Stromal cell of bone marrow (primary cell): ENCODE measurements at regions not wholly inside any gene's neighbourhood (a gene's known extent, or its start where the extent isn't known, plus 50 kb on each side); places are given as distances from the start of the nearest gene placed in this dataset.

Source experiments
- DNase-seq: peaks from one replicate; pipeline ENCODE4 v3.0.0-alpha.2; 2012; ENCODE audit warnings: low read depth

DNA sequence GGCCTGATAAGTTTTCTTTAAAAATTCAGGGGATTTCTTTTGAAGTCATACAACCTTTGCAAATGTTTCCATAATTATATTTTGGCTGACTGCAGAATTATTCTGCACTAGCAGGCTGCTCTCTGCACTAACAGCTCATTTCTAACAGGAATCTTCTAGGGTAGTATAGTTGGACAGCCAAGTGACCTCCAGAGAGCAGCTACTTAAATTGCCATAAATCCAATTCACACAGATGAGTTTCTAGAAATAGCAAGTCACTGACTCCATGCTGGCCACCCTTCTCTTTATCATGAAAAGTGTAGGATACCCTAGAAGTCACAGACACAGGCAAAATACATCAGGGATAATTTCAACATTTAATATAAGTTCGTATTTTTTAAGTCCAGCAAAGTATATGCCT is 110.9 kb upstream of the TARS1 start:
- DNase-seq, result no peak

DNA sequence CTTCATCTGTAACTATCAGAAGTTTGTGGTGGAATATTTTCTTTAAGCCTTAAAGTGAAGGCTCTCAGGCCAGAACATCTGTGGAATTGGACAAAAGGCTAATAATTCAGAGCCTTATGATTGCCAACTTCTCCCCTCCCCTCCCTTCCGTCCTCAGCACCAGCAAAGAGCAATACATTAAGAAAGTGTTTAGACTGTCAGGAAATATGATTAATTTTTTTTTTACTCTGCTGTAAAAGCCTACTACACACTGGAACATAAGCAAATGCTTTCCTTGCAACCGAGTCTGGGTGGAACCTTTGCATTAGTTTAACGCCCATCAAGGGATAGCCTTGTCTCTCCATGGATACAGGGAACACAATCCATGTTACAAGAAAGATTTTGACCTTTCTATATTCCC is 110.3 kb upstream of the TARS1 start:
- no peak for DNase-seq

DNA sequence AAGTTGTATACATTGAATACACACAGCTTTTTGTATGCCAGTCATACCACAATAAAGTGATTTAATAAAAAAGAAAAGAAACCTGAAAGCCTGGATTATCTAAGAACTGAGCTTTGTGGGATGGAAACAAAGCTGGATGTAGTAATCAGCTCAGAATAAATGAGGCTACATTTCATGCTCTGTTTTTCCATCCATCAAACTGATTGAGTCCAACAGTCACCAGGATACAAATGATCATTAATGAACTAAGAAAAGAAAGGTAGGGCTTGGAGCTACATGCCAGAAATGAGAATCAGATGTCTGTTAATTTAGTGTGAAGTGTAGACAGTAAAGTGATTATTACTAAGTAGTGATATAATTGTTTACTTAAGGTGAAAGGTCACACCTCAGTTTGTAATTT is 109.8 kb upstream of the TARS1 start:
- DNase-seq, result no peak

DNA sequence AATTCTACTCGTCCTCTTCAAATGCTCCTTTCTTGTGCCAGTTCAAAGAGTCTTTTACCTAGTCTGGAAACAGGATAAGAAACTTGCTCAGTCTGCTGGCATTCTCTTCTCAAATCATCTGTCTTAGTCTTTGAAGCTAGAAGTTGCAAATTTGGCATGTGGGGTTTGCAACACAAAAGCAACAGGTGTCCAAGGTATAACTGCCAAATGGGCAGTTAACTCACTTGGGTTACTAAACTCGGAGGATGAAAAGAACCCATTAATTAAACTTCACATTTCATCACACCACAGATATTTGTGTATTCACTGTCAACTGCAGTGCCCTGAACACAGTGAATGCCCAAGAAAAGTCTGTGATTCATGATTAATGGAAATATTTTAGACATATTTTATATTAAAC is 108.0 kb upstream of the TARS1 start:
- no peak for DNase-seq

DNA sequence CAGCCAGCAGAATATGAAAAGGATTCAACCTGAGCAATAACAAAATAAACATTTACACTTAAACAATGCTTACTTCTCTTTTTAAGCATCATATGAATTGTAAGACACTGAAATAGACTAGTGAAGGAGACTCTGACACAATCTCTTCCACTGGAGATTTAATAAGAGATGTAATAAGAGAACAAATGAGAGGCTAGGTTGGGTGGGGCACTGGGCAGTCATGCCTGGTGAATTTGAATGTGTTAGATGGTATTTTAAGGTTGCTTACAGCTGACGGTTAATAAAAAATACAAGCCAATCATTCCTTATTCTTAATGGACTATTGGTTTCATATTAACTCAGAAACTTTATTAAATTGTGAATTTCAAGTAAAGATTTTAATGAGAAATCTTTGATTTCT is 105.9 kb upstream of the TARS1 start:
- no peak for DNase-seq

DNA sequence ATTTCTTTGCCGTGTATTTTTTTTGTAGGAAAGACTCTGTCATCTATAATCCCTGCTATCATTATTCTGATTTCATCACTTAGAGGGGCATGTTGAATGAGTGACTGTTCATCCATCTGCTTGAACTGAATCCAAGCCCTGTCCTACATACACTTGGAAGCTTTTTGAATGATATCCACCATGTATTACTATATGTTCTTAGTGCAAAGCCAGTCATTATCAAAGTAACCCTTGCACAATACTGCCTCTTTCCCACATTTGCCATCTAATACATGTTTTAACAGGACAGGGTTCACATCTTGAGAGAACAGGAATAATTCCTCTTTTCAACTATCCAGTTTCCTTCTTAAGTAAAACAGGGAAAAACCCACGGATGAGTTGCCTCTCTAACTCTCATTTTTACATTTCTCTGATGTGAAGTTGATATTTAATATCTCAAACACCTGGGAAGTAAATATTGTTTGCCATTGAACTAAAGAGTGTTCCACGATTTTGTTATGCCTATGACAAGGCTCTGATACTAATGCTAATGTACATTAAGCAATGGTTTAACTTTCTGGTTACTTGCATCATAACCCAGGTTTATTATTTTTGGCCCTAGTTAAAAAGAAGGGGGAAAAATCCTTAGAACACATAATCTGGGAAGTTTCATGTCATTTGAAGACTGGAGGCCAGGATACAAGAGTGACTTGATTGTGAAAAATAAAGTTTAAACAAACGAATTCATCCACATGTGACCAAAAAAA is 103.7 kb upstream of the TARS1 start:
- no peak for DNase-seq

DNA sequence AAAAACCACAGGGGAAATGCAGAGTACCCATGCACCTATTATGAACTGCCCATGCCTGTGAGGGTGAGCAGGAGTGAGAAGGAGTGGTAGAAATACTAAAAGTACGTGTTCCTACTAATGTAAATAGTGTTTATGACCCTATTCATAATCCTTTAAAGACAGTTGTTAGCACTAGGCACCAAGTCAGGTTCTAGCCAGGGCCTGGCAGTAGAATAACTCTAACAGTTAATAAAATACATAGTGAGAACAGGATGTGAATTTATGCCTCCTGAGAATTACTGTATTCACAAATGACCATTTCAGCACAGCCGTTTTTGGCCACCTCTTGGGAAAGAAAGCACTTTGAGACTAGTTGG is 103.2 kb upstream of the TARS1 start:
- no peak for DNase-seq

DNA sequence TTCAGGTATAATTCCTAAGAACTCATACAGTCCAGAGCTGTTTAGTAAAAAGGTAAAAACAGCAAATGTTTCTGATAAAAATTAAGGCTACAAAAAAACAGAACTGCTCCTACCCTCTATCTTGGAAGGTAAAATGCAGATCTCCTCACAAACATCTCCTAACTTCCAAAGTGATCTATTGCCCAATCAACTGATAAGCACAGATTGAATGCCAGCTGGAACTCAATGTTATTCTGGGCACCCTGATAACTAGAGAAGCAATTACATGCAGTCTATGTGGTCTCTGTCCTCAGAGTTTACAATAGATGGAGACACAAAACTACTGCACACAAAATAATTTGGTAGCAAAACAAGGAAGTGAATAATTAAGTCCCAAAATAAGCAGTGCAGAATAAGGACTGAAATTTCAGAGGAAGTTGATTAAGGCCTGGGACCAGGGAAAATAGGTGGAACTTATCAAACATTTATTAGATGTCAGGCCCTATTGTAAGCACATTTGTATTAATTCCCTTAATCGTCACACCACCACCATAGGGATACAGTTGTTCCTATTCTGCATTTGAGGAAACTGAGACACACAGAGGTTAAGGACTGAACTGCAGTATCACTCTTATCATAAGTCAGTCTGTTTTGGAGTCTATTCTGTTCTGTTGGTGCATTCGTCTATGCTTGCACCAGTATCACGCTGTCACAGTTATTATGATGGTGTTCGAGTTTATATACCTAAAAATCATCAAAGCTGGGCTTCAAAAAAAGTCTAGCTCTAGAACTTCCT is 102.2 kb upstream of the TARS1 start:
- DNase-seq, result no peak

DNA sequence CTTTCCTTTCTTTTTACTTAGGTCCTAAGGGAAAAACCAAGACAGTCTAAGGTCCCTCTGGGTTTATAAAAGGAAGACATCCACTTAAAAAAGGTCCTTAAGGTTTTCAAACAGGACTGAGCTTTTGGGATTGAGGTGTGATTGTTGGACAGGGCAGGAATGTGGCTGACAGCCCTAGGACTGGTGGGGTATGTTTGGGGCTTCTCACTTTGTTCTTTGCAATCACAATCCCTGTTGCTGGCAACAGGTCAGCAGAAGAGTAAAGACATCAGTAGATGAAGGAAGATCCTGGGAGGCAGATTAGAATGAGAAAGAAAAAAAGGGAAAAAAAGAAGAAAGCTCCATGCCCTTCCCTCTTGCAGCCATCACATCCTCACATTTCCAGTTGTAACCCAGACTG is 101.4 kb upstream of the TARS1 start:
- DNase-seq, result no peak

DNA sequence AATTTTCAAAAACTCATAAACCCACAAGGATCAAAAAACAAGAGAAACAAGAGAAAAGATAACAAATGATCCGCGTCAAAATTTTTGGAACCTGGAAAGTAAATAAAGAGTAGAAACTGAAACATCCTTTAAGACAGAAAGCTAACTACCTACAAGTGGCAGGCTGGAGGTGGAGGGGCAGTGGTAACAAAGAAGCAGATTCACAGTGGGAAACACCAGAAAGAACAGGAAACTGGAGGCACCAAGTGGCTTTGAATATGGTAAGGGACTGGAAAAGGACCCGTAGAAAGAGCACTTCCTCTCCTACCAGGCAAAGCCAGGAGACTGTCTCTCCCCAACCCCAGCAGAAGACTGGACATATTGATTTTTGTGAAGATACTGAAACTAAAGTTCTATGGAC is 100.6 kb upstream of the TARS1 start:
- DNase-seq, result no peak

DNA sequence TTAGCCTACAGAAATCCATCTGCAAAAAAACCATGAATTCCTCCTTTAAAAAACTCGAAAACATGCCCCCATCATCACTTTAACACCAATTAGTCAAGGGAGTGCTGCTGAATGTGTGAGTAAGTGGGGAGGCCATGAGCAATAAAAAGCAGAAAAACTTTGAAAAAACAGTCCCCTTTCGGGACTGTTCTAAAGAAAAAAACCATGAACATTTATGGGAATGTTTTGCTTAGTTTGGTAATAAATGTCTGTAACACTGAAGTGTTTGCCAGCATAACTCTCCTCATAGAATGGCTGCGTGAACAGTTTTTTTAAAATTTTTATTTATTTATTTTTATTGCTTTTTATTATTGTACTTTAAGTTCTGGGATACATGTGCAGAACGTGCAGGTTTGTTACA is 99.4 kb upstream of the TARS1 start:
- no peak for DNase-seq

DNA sequence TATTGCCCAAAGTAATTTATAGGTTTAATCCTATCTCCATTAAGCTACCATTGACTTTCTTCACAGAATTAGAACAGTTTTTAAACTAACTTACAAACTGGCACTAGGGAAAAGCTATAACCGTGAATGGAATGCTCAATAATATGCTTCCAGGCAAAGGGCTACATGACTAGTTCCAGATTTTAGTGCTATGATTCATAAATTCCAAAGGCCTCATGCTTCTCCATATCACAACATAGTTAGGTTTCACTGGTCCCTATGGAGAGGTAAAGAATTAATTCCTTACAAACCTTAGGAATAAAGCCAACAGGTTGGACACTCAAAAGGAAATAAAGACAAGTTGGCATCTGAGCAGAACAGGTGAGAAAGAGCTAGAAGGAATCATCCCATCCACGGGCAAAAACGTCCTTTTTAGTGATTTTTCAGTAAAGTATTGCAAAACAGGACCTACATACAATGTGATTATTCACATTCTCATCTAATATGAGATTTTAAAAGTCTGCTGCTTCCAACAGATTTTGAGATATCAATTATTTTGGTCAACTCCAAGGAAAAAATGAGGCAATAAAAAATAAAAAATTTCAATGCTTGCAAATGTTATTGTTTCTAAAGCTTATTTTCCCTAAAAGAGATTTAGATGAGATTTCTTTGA is 97.0 kb upstream of the TARS1 start:
- peak; percentile 87 for DNase-seq

DNA sequence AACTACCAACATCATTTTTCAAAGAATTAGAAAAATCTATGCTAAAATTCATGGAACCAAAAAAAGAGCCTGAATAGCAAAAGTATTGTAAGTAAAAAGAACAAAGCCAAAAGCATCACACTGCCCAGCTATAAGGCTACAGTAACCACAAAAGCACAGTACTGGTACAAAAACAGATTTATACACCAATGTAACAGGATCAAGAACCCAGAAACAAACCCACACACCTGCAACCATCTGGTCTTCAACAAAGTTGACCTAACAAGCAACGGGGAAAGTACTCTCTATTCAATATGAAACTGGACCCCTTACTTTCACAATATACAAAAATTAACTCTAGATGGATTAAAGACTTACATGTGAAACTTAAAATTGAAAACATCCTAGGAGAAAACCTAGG is 94.2 kb upstream of the TARS1 start:
- no peak for DNase-seq

DNA sequence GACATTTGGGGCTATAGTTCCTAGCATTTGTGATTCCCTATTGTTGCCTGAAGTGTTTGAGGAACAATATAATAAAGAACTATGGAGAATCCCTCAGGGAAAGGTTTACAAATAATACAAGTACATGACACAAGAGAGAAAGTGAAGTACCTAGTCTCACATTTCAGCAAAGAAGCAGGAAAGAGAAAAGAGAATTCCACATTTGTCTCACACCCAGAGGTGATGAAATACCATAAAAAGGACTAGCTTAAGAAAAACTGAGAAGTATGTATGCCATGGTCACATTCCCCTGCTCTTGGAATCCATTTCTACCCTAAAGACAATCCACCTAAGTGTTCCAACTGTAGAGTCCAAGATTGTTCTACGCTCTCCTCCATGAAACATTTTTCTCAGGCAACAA is 79.0 kb upstream of the TARS1 start:
- DNase-seq, result no peak

DNA sequence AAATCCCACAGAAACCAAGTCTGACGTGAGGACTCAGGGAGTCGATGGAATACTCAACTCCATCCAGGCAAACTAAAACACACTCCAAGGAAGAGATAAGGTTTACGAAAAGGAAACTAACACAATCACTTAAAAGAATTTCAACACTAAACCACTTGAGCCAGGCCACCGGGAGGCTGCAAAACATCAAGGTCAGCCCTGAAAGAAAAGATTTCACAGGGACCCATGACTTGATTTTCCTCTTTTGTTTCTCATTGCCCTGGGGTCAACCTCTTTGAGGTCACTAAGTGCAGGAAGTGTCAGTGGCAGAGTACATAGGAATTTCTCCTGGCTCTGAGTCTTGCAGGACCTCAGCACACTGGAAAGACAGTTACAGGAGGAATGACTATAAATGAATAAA is 77.8 kb upstream of the TARS1 start:
- DNase-seq, result no peak

DNA sequence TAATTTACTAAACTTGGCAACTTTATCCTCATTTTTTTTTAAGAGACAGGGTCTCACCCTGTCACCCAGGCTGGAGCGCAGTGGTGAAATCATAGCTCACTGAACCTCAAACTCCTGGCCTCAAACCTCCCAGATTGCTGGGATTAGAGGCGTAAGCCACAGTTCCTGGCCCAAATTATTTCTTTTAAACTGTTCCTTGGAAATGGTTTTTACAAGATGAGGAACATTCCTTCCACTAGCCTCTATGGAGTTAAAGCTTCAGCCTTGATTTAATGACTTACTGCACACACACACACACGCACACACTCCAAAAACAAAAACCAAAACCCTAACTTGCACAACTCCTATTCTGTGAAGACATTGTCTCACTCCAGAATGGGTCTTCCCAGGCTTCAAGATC is 77.2 kb upstream of the TARS1 start:
- DNase-seq, result no peak

DNA sequence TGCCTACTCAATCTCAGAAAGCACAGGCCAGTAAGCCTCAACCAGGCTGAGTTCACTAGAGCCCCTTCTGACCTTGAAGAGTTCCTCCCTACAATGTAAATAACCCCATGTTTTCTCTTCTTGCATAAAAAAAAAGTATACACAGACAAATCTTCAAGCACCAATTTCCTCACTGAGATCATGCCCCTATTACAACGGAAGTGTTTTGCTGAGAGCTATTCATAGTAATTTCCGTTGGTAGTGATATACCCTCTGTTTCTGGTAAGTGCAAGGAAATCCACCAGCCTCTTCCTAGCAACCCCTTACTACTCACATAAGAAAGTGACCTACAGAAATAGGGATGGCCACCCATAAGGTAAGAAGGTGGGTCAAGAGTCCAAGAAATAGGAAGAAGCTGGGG is 76.4 kb upstream of the TARS1 start:
- no peak for DNase-seq

DNA sequence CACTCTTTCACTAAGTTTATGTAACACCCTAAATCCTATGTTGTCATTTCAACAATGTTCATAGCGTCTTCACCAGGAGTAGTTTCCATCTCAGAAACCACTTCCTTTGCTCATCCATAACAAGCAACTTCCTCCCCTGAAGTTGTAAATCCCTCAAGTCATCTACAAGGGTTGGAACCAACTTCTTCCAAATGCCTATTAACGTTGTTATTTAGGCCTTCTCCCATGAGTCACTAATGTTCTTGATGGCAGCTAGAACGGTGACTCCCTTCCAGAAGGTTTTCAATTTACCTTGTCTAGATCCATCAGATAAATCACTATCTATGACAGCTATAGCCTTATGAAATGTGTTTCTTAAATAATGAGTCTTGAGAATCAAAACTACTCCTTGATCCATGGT is 73.3 kb upstream of the TARS1 start:
- no peak for DNase-seq

DNA sequence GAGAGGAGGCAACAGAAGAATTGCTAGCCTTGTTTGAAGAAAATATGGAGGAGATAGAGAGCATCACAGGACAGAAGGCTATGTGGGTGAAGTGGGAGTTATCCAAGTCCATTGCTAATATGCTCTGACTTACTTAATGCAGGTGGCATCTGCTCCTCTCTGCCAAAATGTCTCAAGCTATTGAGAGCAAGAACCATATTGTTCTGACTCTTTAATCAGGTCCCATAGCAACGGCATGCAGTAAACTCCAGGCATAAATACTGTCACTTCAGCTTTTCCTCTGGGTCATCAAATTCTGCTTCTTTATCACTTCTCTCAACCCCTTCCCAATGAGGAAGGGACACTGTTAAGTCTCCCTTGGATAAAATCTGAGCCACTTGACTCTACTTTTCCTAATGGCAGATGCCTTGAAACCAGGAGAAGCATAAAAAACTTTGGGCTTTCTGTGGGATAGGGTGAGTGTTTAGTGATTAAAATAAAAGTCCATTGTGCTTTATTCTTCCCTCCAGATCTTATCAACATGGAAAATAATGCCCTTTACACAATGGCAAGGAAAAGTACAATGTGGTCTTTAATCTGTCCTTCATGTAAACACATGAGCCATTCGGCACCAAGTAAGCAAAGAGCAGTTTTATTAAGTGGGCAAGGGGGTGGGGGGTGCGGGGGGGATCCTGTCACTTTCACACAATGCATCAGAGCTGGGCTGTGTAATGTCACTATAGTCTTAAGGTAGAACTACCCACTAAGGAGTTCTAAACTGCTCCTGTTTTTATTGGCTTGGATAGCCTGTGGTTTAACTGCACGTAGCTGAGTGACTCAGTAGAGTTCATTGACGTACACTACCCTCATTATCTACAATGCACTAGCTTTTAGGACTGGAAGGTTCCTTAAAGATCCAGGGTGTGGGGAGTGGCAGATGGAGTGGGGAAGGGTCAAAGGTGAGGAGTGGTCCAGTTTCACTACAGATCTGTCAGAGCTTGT is 71.0 kb upstream of the TARS1 start:
- peak; percentile 91 for DNase-seq

DNA sequence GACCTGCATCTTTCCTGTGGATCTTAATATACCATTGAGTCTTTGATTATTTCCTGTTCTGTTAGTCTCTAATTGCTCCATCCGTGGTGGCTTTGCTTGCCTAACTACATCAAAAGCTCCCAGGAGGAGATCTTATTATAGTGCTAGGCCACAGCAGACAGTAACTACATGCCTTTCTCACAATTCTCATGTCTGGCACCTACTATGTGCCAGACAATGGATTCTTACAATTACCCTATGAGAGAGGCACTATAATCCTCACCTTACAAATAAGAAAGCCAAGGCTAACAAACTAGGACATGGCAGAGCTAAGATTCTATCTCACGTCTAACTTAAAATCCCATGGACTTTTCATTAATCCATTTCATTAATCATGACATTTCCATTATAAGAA is 70.3 kb upstream of the TARS1 start:
- DNase-seq, result no peak

DNA sequence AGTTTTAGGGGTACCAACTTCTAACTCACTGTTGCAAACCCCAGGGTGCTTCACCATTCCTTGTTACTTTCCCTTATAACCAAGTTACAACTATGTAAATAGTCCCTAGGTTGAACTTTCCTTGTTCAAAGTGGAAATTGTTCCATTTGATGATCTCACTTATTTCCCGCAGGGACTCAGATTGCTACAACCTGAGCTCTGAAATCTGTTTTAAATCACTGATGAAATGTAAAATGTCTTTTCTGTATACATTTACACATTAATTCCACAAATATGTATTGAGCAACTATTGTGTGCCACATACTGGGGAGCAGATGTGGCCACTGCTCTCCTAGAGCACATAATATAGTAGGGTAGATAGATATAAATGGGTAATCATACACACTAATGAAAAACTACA is 69.1 kb upstream of the TARS1 start:
- peak; percentile 66 for DNase-seq
